Activated B cell treated with CpG ODN at 0.5 μM for 24 hours (primary cell): ENCODE measurements at regions not wholly inside any gene's neighbourhood (a gene's known extent, or its start where the extent isn't known, plus 50 kb on each side); places are given as distances from the start of the nearest gene placed in this dataset.

Source experiments
- ATAC-seq: fragments of 200-7000 bp; cut with Tn5 transposase; one replicate; pipeline ENCODE4 v1.10.0; 2021; ENCODE audit warnings: low read depth, mild to moderate bottlenecking, moderate library complexity
- CTCF ChIA-PET: fragments of 350-600 bp; sonication (Branson Sonifier 250); formaldehyde crosslinking; loops from one replicate; lab custom pipeline; 2021; ENCODE audit warnings: antibody characterized with exemption; lab: Charles Lee
- POLR2A ChIA-PET: fragments of 350-600 bp; sonication (Branson Sonifier 250); formaldehyde crosslinking; loops from one replicate; lab custom pipeline; 2021; ENCODE audit warnings: antibody characterized with exemption; lab: Charles Lee
- DNase-seq: peaks from one replicate; pipeline ENCODE4 v3.0.0; 2022
- H3K27ac Mint-ChIP-seq: one replicate; pipeline ENCODE4 v1.8.0; 2020; ENCODE audit warnings: mixed read lengths
- H3K27me3 Mint-ChIP-seq: one replicate; pipeline ENCODE4 v1.8.0; 2021; ENCODE audit warnings: mixed read lengths
- H3K36me3 Mint-ChIP-seq: one replicate; pipeline ENCODE4 v1.8.0; 2021; ENCODE audit warnings: low read depth, mixed read lengths
- H3K4me1 Mint-ChIP-seq: one replicate; pipeline ENCODE4 v1.8.0; 2021; ENCODE audit warnings: mixed read lengths
- H3K4me3 Mint-ChIP-seq: one replicate; pipeline ENCODE4 v1.8.0; 2020; ENCODE audit warnings: mild to moderate bottlenecking, mixed read lengths
- H3K9me3 Mint-ChIP-seq: one replicate; pipeline ENCODE4 v1.8.0; 2020; ENCODE audit warnings: mixed read lengths
- CTCF ChIP-seq: fragments of 200-600 bp; IDR thresholded peaks from one replicate; pipeline ENCODE4 v1.8.0; 2022; ENCODE audit warnings: antibody characterized with exemption, mild to moderate bottlenecking
- intact Hi-C: fragments of 100-400 bp; cut with micrococcal nuclease; formaldehyde crosslinking; loops from one replicate; pipeline ENCODE4 v1.15.1; 2024

- POLR2A ChIA-PET = no interaction called here
- CTCF ChIA-PET = no interaction called here
- Mint-ChIP-seq H3K27me3 (no peaks in the 10 kb centered on the region), H3K9me3 (no peaks in the 10 kb centered on the region), H3K4me1 (no peaks in the 10 kb centered on the region), H3K36me3 (no peaks in the 10 kb centered on the region), H3K4me3 (no peak overlapping the region), H3K27ac (no peak overlapping the region)
- intact Hi-C loops = no loop called here
- DNase-seq (no peak), ATAC-seq (no peak)
- TF ChIP-seq CTCF = no peak
Measured at GRCh38 chr11:127218275-127218608, 217.7 kb upstream of the KIRREL3 start.

- Mint-ChIP-seq H3K27ac (no peak overlapping the region), H3K9me3 (no peaks in the 10 kb centered on the region), H3K27me3 (no peaks in the 10 kb centered on the region), H3K4me1 (no peaks in the 10 kb centered on the region), H3K4me3 (no peak overlapping the region), H3K36me3 (no peaks in the 10 kb centered on the region)
- DNase-seq (no peak), ATAC-seq (no peak)
- intact Hi-C loops = no loop called here
- ChIA-PET POLR2A (no interaction called here), CTCF (no interaction called here)
- TF ChIP-seq CTCF = no peak
Measured at GRCh38 chr11:127217452-127218274, 217.1 kb upstream of the KIRREL3 start.

GRCh38 chr11:127205688-127206217 is 205.2 kb upstream of the KIRREL3 start:
- no peak overlapping the region for H3K4me3 Mint-ChIP-seq
- no peak for TF ChIP-seq CTCF
- intact Hi-C loops = no loop called here
- ChIA-PET POLR2A (no interaction called here), CTCF (no interaction called here)
- DNase-seq (no peak), ATAC-seq (no peak)
- peaks cover 14% of the 10 kb centered on the region for H3K9me3 Mint-ChIP-seq
- no peaks in the 10 kb centered on the region for H3K4me1 Mint-ChIP-seq
- H3K27me3 Mint-ChIP-seq = no peaks in the 10 kb centered on the region
- no peaks in the 10 kb centered on the region for H3K36me3 Mint-ChIP-seq
- no peak overlapping the region for H3K27ac Mint-ChIP-seq

GRCh38 chr11:127203490-127203889 is 202.9 kb upstream of the KIRREL3 start:
- DNase-seq = no peak
- H3K36me3 Mint-ChIP-seq = no peaks in the 10 kb centered on the region
- H3K9me3 Mint-ChIP-seq = peaks cover 11% of the 10 kb centered on the region
- CTCF ChIA-PET = no interaction called here
- intact Hi-C loops = no loop called here
- POLR2A ChIA-PET = no interaction called here
- no peak for ATAC-seq
- no peak overlapping the region for H3K27ac Mint-ChIP-seq
- TF ChIP-seq CTCF = no peak
- H3K4me1 Mint-ChIP-seq = no peaks in the 10 kb centered on the region
- H3K27me3 Mint-ChIP-seq = no peaks in the 10 kb centered on the region
- no peak overlapping the region for H3K4me3 Mint-ChIP-seq

- peaks cover 5% of the 10 kb centered on the region for H3K9me3 Mint-ChIP-seq
- CTCF ChIA-PET = no interaction called here
- TF ChIP-seq CTCF = no peak
- H3K4me1 Mint-ChIP-seq = no peaks in the 10 kb centered on the region
- no peak overlapping the region for H3K4me3 Mint-ChIP-seq
- POLR2A ChIA-PET = no interaction called here
- no peak for ATAC-seq
- no peak for DNase-seq
- no peak overlapping the region for H3K27ac Mint-ChIP-seq
- no peaks in the 10 kb centered on the region for H3K36me3 Mint-ChIP-seq
- intact Hi-C loops = no loop called here
- no peaks in the 10 kb centered on the region for H3K27me3 Mint-ChIP-seq
Measured at GRCh38 chr11:127202105-127202504, 201.5 kb upstream of the KIRREL3 start.
